ENCODE measurements at regions not wholly inside any gene's neighbourhood (a gene's known extent, or its start where the extent isn't known, plus 50 kb on each side); places are given as distances from the start of the nearest gene placed in this dataset.
"Not testable (repeated sequence)": the region's sequence is repeated elsewhere in the genome, so short reads cannot be mapped to it uniquely, and the experiment has no call there.

DNA sequence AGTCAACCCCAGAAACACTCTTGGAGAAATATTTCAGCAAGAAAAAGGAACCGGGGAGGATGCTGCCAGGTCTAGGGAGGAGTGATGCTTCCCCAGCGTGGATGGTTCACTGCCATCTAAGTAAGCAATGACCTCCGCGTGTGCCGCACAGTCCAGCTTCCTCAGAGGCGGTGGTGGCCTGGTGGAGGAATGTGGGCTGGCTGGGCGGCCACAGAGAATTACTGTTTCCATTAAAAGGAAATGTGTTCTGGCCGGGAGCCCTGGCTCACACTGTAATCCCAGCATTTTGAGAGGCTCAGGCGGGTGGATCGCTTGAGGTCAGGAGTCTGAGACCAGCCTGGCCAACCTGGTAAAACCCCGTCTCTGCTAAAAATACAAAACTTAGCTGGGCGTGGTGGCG, 356.7 kb downstream of the GOLGA6L6 start:
- TF ChIP-seq ZNF274 (IDR thresholded peaks at IDR 0.05; ENCODE audit: low read depth, low read length); YY1 (IDR thresholded peaks at IDR 0.05; ENCODE audit: insufficient read depth, insufficient read length): not testable (repeated sequence)
